ENCODE measurements at regions not wholly inside any gene's neighbourhood (a gene's known extent, or its start where the extent isn't known, plus 50 kb on each side); places are given as distances from the start of the nearest gene placed in this dataset.
"Not testable (repeated sequence)": the region's sequence is repeated elsewhere in the genome, so short reads cannot be mapped to it uniquely, and the experiment has no call there.

DNA sequence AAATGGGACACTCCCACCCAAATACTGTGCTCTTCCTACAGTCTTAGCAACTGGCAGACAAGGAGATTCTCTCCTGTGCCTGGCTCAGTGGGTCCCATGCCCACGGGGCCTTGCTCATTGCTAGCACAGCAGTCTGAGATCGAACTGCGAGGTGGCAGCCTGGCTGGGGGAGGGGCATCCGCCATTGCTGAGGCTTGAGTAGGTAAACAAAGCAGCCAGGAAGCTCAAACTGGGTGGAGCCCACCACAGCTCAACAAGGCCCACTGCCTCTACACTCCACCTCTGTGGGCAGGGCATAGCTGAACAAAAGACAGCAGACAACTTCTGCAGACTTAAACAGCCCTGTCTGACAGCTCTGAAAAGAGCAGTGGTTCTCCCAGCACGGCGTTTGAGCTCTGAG, 174.8 kb downstream of the COL12A1 start:
- DNase-seq; H3K9me3 ChIP-seq; H3K4me3 ChIP-seq; H3K27ac ChIP-seq; H3K4me1 ChIP-seq; intact Hi-C loops (cut with DNase I); H3K27me3 ChIP-seq; H3K36me3 ChIP-seq: not testable (repeated sequence)
- WGBS, 2 donors = 67 to 81% methylated on average over 1 to 3 of the region's 6 CpGs

DNA sequence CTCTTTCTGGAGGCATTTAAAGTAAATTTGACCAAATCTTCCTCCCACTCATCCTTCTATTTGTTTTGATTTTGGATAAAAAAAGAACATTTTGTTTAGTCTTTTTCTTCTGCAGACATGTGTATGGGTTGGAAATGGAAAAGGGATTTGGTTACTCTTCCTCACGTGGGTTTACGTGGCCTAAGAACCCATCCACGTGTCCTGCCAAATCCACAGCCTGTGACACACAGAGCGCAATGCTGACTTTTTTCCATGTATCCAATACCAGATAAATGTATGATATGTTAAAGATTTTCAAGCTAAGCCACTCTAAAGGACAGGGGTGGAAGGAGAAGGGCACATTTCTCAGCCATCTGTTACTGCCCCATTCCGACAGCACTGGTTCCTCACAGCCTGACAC, 176.5 kb downstream of the COL12A1 start:
- Histone ChIP-seq H3K4me3 (no peak overlapping the region), H3K9me3 (no peaks in the 10 kb centered on the region), H3K27ac (no peak overlapping the region), H3K4me1 (peaks cover 0 to 9% (median 4%) of the 10 kb centered on the region in 3 donors), H3K36me3 (no peaks in the 10 kb centered on the region), H3K27me3 (no peaks in the 10 kb centered on the region)
- no peak for DNase-seq
- TF ChIP-seq, protein P1, sequence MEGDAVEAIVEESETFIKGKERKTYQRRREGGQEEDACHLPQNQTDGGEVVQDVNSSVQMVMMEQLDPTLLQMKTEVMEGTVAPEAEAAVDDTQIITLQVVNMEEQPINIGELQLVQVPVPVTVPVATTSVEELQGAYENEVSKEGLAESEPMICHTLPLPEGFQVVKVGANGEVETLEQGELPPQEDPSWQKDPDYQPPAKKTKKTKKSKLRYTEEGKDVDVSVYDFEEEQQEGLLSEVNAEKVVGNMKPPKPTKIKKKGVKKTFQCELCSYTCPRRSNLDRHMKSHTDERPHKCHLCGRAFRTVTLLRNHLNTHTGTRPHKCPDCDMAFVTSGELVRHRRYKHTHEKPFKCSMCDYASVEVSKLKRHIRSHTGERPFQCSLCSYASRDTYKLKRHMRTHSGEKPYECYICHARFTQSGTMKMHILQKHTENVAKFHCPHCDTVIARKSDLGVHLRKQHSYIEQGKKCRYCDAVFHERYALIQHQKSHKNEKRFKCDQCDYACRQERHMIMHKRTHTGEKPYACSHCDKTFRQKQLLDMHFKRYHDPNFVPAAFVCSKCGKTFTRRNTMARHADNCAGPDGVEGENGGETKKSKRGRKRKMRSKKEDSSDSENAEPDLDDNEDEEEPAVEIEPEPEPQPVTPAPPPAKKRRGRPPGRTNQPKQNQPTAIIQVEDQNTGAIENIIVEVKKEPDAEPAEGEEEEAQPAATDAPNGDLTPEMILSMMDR (IDR thresholded peaks at IDR 0.05) = no peak
- no peak for TF ChIP-seq POLR2A (IDR thresholded peaks at IDR 0.05)
- intact Hi-C loops (cut with DNase I) = no loop called here
- 76 to 77% methylated on average over 5 of the region's 5 CpGs for WGBS, 2 donors

DNA sequence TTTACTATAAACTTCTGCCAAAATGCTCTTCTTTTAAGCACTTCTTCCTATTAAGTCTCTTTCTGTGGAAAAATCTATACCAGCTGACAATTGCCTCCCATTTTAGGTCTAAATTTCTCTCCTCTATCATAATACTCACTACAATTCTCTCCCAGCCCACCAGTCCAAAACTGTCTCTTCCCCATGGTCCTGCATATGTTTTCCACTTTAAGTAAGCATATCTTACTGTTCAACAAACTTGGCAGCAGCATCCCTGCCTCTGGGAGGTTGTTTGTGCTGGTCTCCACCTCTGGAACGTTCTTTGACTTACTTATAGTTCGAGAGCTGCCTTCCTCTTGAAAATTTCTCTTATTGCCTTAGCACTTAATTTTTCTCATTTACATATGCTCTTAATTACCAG, 180.5 kb downstream of the COL12A1 start:
- Histone ChIP-seq H3K4me3 (no peak overlapping the region), H3K27ac (no peak overlapping the region), H3K4me1 (peaks cover 0 to 9% (median 4%) of the 10 kb centered on the region in 3 donors), H3K27me3 (no peaks in the 10 kb centered on the region), H3K9me3 (no peaks in the 10 kb centered on the region), H3K36me3 (no peaks in the 10 kb centered on the region)
- DNase-seq = no peak
- WGBS, 2 donors = 48 to 52% methylated on average over 2 of the region's 2 CpGs
- intact Hi-C loops (cut with DNase I) = no loop called here
- no peak for TF ChIP-seq POLR2A (IDR thresholded peaks at IDR 0.05)
- TF ChIP-seq, protein P1 (IDR thresholded peaks at IDR 0.05) = no peak

GRCh38 chr6:75024828-75025227, 181.0 kb downstream of the COL12A1 start:
- H3K27ac ChIP-seq = no peak overlapping the region
- H3K9me3 ChIP-seq = no peaks in the 10 kb centered on the region
- WGBS, 2 donors = 14 to 19% methylated on average over 1 of the region's 1 CpG
- TF ChIP-seq POLR2A (IDR thresholded peaks at IDR 0.05) = no peak
- TF ChIP-seq, protein P1 (IDR thresholded peaks at IDR 0.05) = no peak
- no peak for DNase-seq
- H3K36me3 ChIP-seq = no peaks in the 10 kb centered on the region
- H3K4me1 ChIP-seq = peaks cover 0 to 9% (median 4%) of the 10 kb centered on the region in 3 donors
- intact Hi-C loops (cut with DNase I) = no loop called here
- no peak overlapping the region for H3K4me3 ChIP-seq
- no peaks in the 10 kb centered on the region for H3K27me3 ChIP-seq

DNA sequence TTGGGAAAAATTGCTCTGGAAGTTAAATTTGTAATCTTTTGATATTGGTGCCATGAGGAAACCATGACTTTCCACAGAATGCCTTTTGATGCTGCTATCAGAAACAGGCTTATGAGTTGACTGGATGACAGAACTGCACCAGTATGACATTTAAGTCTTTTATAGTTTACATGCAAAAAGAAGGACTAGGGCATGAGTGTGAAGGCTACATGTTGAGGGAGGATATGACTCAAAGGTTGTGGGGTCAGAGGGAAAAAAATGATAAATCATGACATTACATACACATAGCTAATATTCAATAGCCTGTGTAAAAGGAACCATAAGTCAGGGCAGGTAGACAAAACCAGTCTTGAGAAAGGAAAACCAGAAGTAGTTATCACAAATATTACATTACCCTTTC, 182.2 kb downstream of the COL12A1 start:
- Histone ChIP-seq H3K36me3 (no peaks in the 10 kb centered on the region), H3K27me3 (no peaks in the 10 kb centered on the region), H3K9me3 (no peaks in the 10 kb centered on the region), H3K27ac (no peak overlapping the region), H3K4me1 (peaks cover 0 to 9% (median 4%) of the 10 kb centered on the region in 3 donors), H3K4me3 (no peak overlapping the region)
- intact Hi-C loops (cut with DNase I) = no loop called here
- TF ChIP-seq, protein P1 (IDR thresholded peaks at IDR 0.05) = no peak
- TF ChIP-seq POLR2A (IDR thresholded peaks at IDR 0.05) = no peak
- no peak for DNase-seq

GRCh38 chr6:75020971-75021370, 184.9 kb downstream of the COL12A1 start:
- Histone ChIP-seq H3K36me3 (no peaks in the 10 kb centered on the region), H3K27ac (no peak overlapping the region), H3K4me3 (no peak overlapping the region), H3K9me3 (no peaks in the 10 kb centered on the region), H3K4me1 (peaks cover 0 to 9% (median 4%) of the 10 kb centered on the region in 3 donors), H3K27me3 (no peaks in the 10 kb centered on the region)
- intact Hi-C loops (cut with DNase I) = no loop called here
- WGBS, 2 donors = 65 to 89% methylated on average over 1 of the region's 1 CpG
- TF ChIP-seq, protein P1 (IDR thresholded peaks at IDR 0.05) = no peak
- no peak for TF ChIP-seq POLR2A (IDR thresholded peaks at IDR 0.05)
- DNase-seq = no peak
